IPS-18c (cell line): ENCODE measurements at regions not wholly inside any gene's neighbourhood (a gene's known extent, or its start where the extent isn't known, plus 50 kb on each side); places are given as distances from the start of the nearest gene placed in this dataset.

Experiments used
- H3K4me3 ChIP-seq: 2 replicates; pipeline ENCODE4 v1.7.0; 2013; ENCODE audit warnings: low read depth, mild to moderate bottlenecking, low read length, moderate library complexity; ENCODE audit not compliant: insufficient read depth
- H3K9me3 ChIP-seq: one replicate; pipeline ENCODE4 v1.6.1; 2013; ENCODE audit warnings: mild to moderate bottlenecking, low read length, moderate library complexity; ENCODE audit not compliant: control insufficient read depth, insufficient read depth

GRCh38 chr4:129364747-129365452 lies 268.9 kb downstream of the C4orf33 start:
- Histone ChIP-seq H3K9me3 (no peaks in the 10 kb centered on the region), H3K4me3 (no peak overlapping the region)

GRCh38 chr4:129369361-129370010 lies 273.5 kb downstream of the C4orf33 start:
- Histone ChIP-seq H3K4me3 (no peak overlapping the region), H3K9me3 (no peaks in the 10 kb centered on the region)

GRCh38 chr4:129371065-129371464 lies 275.1 kb downstream of the C4orf33 start:
- Histone ChIP-seq H3K9me3 (no peaks in the 10 kb centered on the region), H3K4me3 (no peak overlapping the region)

- H3K9me3 ChIP-seq = no peaks in the 10 kb centered on the region
- no peak overlapping the region for H3K4me3 ChIP-seq
Observed at GRCh38 chr4:129371926-129372325, 276.0 kb downstream of the C4orf33 start.

GRCh38 chr4:129377131-129377845 lies 281.3 kb downstream of the C4orf33 start:
- H3K9me3 ChIP-seq = no peaks in the 10 kb centered on the region
- no peak overlapping the region for H3K4me3 ChIP-seq

- no peaks in the 10 kb centered on the region for H3K9me3 ChIP-seq
- no peak overlapping the region for H3K4me3 ChIP-seq
Observed at GRCh38 chr4:129378364-129378763, 282.4 kb downstream of the C4orf33 start.

GRCh38 chr4:129379429-129379828 lies 283.5 kb downstream of the C4orf33 start:
- Histone ChIP-seq H3K9me3 (no peaks in the 10 kb centered on the region), H3K4me3 (no peak overlapping the region)

- H3K4me3 ChIP-seq = no peak overlapping the region
Observed at GRCh38 chr4:129384974-129385373, 289.0 kb downstream of the C4orf33 start.

GRCh38 chr4:129387666-129388065 lies 291.7 kb downstream of the C4orf33 start:
- Histone ChIP-seq H3K4me3 (no peak overlapping the region), H3K9me3 (no peaks in the 10 kb centered on the region)

More at GRCh38 chr4:129384974-129385373, 289.0 kb downstream of the C4orf33 start:
- H3K9me3 ChIP-seq = no peaks in the 10 kb centered on the region

- H3K4me3 ChIP-seq = no peak overlapping the region
- H3K9me3 ChIP-seq = no peaks in the 10 kb centered on the region
Observed at GRCh38 chr4:129393976-129394375, 298.0 kb downstream of the C4orf33 start.

GRCh38 chr4:129394635-129395034 lies 298.7 kb downstream of the C4orf33 start:
- no peaks in the 10 kb centered on the region for H3K9me3 ChIP-seq
- no peak overlapping the region for H3K4me3 ChIP-seq

GRCh38 chr4:129403848-129404247 lies 307.9 kb downstream of the C4orf33 start:
- Histone ChIP-seq H3K4me3 (no peak overlapping the region), H3K9me3 (no peaks in the 10 kb centered on the region)

GRCh38 chr4:129410115-129410514 lies 314.2 kb downstream of the C4orf33 start:
- Histone ChIP-seq H3K4me3 (no peak overlapping the region), H3K9me3 (peaks cover 2% of the 10 kb centered on the region)

- Histone ChIP-seq H3K4me3 (no peak overlapping the region), H3K9me3 (peaks cover 2% of the 10 kb centered on the region)
Observed at GRCh38 chr4:129415004-129415403, 319.1 kb downstream of the C4orf33 start.

GRCh38 chr4:129420637-129421036 lies 324.7 kb downstream of the C4orf33 start:
- Histone ChIP-seq H3K4me3 (no peak overlapping the region), H3K9me3 (no peaks in the 10 kb centered on the region)

GRCh38 chr4:129422277-129422676 lies 326.3 kb downstream of the C4orf33 start:
- no peaks in the 10 kb centered on the region for H3K9me3 ChIP-seq
- no peak overlapping the region for H3K4me3 ChIP-seq

- Histone ChIP-seq H3K4me3 (no peak overlapping the region), H3K9me3 (no peaks in the 10 kb centered on the region)
Observed at GRCh38 chr4:129428454-129428853, 332.5 kb downstream of the C4orf33 start.
